Upper lobe of right lung (tissue), 1 donor: ENCODE measurements at regions not wholly inside any gene's neighbourhood (a gene's known extent, or its start where the extent isn't known, plus 50 kb on each side); places are given as distances from the start of the nearest gene placed in this dataset.

Experiments used
- ATAC-seq: fragments of 200-7000 bp; cut with Tn5 transposase; one replicate; pipeline ENCODE4 v1.9.1; 2020; ENCODE audit warnings: mild to moderate bottlenecking, moderate library complexity
- DNase-seq: peaks from one replicate; pipeline ENCODE4 v3.0.0-alpha.2; 2020
- H3K27ac ChIP-seq: fragments of 200-600 bp; one replicate; pipeline ENCODE4 v1.8.0; 2022
- H3K27me3 ChIP-seq: fragments of 200-600 bp; one replicate; pipeline ENCODE4 v1.8.0; 2022; ENCODE audit warnings: mild to moderate bottlenecking
- H3K36me3 ChIP-seq: fragments of 200-600 bp; one replicate; pipeline ENCODE4 v1.8.0; 2022
- H3K4me1 ChIP-seq: fragments of 200-600 bp; one replicate; pipeline ENCODE4 v1.8.0; 2022
- H3K4me3 ChIP-seq: fragments of 200-600 bp; one replicate; pipeline ENCODE4 v1.8.0; 2022; ENCODE audit warnings: mild to moderate bottlenecking
- H3K9me3 ChIP-seq: fragments of 200-600 bp; one replicate; pipeline ENCODE4 v1.8.0; 2022
- intact Hi-C: fragments of 100-400 bp; cut with DNase I; formaldehyde crosslinking; loops from one replicate; pipeline ENCODE4 v1.11.0; 2022
- TF ChIP-seq, protein P1 (sequence below): fragments of 200-600 bp; IDR thresholded peaks from one replicate; pipeline ENCODE4 v1.8.0; 2022; ENCODE audit warnings: antibody characterized with exemption
- donor health status: DM: no; HTN: yes; CAD: no; lungs with severe emphysema.

- Histone ChIP-seq H3K27me3 (no peaks in the 10 kb centered on the region), H3K9me3 (no peaks in the 10 kb centered on the region), H3K27ac (no peak overlapping the region), H3K36me3 (no peaks in the 10 kb centered on the region), H3K4me3 (no peak overlapping the region), H3K4me1 (no peaks in the 10 kb centered on the region)
- intact Hi-C loops, result no loop called here
- DNase-seq (no peak), ATAC-seq (no peak)
- TF ChIP-seq, protein P1, sequence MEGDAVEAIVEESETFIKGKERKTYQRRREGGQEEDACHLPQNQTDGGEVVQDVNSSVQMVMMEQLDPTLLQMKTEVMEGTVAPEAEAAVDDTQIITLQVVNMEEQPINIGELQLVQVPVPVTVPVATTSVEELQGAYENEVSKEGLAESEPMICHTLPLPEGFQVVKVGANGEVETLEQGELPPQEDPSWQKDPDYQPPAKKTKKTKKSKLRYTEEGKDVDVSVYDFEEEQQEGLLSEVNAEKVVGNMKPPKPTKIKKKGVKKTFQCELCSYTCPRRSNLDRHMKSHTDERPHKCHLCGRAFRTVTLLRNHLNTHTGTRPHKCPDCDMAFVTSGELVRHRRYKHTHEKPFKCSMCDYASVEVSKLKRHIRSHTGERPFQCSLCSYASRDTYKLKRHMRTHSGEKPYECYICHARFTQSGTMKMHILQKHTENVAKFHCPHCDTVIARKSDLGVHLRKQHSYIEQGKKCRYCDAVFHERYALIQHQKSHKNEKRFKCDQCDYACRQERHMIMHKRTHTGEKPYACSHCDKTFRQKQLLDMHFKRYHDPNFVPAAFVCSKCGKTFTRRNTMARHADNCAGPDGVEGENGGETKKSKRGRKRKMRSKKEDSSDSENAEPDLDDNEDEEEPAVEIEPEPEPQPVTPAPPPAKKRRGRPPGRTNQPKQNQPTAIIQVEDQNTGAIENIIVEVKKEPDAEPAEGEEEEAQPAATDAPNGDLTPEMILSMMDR, result no peak
Observed at GRCh38 chr1:99361406-99361805, 97.1 kb downstream of the PLPPR4 start.

DNA sequence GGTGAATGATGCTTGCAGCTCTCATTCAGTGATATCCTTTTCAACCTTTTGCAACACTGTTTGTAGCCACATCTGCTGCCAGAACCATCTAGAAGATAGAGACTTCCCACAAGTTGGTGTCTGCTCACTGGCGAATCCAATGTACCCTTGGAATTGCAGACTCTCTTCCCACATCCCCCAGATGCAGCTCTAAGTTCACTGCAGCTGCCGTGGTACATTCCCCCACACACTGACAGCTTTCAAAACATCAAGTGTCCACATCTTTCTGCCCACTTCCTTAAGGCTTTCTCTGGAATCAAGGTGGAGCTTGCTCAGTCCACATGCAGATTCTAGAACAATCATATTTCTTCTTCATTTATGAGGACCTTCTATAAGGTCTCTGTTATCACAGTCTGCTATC is 99.2 kb downstream of the PLPPR4 start:
- no peak overlapping the region for H3K4me3 ChIP-seq
- intact Hi-C loops, result no loop called here

DNA sequence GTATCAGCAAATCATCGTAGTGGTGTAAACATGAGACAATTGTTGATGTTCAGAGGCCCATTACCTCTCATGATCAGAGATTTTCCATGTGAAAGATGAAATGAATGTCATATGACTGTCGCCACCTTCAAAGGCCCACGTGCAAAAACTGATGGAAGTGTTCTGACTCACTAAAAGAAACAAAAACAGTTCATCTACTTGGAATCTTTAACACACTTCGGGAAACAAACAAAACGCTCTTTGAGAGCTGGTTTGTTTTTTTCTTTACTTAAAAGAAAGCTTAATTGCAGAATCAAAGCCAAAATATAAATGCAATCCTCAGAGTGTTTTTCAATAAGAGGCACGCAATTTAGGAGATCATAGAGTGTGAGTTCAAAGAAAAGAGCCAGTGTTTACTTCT is 100.8 kb downstream of the PLPPR4 start:
- Histone ChIP-seq H3K27me3 (no peaks in the 10 kb centered on the region), H3K27ac (no peak overlapping the region), H3K4me3 (no peak overlapping the region), H3K36me3 (no peaks in the 10 kb centered on the region), H3K4me1 (no peaks in the 10 kb centered on the region), H3K9me3 (no peaks in the 10 kb centered on the region)
- intact Hi-C loops, result no loop called here
- DNase-seq (no peak), ATAC-seq (no peak)
- TF ChIP-seq, protein P1, result no peak

More for the DNA sequence above, 99.2 kb downstream of the PLPPR4 start:
- H3K4me1 ChIP-seq, result no peaks in the 10 kb centered on the region
- DNase-seq (no peak), ATAC-seq (no peak)
- no peak overlapping the region for H3K27ac ChIP-seq
- H3K36me3 ChIP-seq, result no peaks in the 10 kb centered on the region
- H3K27me3 ChIP-seq, result no peaks in the 10 kb centered on the region
- TF ChIP-seq, protein P1, result no peak
- no peaks in the 10 kb centered on the region for H3K9me3 ChIP-seq

- intact Hi-C loops, result no loop called here
- DNase-seq (no peak), ATAC-seq (no peak)
Observed at GRCh38 chr1:99365545-99365944, 101.3 kb downstream of the PLPPR4 start.

DNA sequence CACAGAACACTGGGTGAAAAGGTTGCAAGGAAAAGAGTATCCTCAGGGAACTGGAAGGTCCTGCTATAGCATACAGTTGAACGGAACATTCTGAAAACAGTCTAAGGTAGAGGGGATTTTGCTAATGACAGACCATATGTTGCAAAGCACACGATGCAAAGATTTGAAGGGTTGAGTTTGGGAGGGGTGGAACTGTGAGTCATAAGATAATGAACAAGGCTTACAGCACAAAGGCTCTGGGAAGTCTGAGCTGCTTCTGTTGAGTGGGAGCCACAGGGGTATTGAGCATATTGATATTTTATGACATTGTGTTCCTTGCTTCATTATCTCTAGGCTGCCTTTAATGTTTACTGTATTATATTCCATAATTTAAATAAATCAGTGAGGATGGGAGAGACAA is 104.9 kb downstream of the PLPPR4 start:
- intact Hi-C loops, result no loop called here
- Histone ChIP-seq H3K36me3 (no peaks in the 10 kb centered on the region), H3K9me3 (no peaks in the 10 kb centered on the region), H3K27me3 (no peaks in the 10 kb centered on the region), H3K27ac (no peak overlapping the region), H3K4me3 (no peak overlapping the region), H3K4me1 (no peaks in the 10 kb centered on the region)
- DNase-seq (no peak), ATAC-seq (no peak)
- TF ChIP-seq, protein P1, result no peak

More at GRCh38 chr1:99365545-99365944, 101.3 kb downstream of the PLPPR4 start:
- Histone ChIP-seq H3K9me3 (no peaks in the 10 kb centered on the region), H3K27ac (no peak overlapping the region), H3K4me3 (no peak overlapping the region), H3K27me3 (no peaks in the 10 kb centered on the region), H3K36me3 (no peaks in the 10 kb centered on the region), H3K4me1 (no peaks in the 10 kb centered on the region)
- TF ChIP-seq, protein P1, result no peak

- Histone ChIP-seq H3K9me3 (no peaks in the 10 kb centered on the region), H3K27me3 (no peaks in the 10 kb centered on the region), H3K4me3 (no peak overlapping the region), H3K27ac (no peak overlapping the region), H3K4me1 (no peaks in the 10 kb centered on the region), H3K36me3 (no peaks in the 10 kb centered on the region)
- intact Hi-C loops, result no loop called here
- no peak for ATAC-seq
- no peak for DNase-seq
- TF ChIP-seq, protein P1, result no peak
Observed at GRCh38 chr1:99370476-99370875, 106.2 kb downstream of the PLPPR4 start.
